UCSD-AML1 (cell line): ENCODE measurements at regions not wholly inside any gene's neighbourhood (a gene's known extent, or its start where the extent isn't known, plus 50 kb on each side); places are given as distances from the start of the nearest gene placed in this dataset.
A peak's percentile ranks its signal among the peaks of the same experiment; 100 is the strongest.

Source experiments
- DNase-seq: peaks from one replicate; lab custom pipeline; 2025; ENCODE audit not compliant: unreplicated experiment; lab: John Stamatoyannopoulos, UW

- no peak for DNase-seq
These were observed 230.3 kb downstream of the SUDS3 start for GRCh38 chr12:118606690-118607089.

- DNase-seq, result no peak
These were observed 231.5 kb downstream of the SUDS3 start for GRCh38 chr12:118607831-118608230.

GRCh38 chr12:118608770-118609344 lies 232.5 kb downstream of the SUDS3 start:
- DNase-seq, result no peak

GRCh38 chr12:118611295-118611694 lies 234.9 kb downstream of the SUDS3 start:
- DNase-seq, result no peak

- DNase-seq, result no peak
These were observed 235.4 kb downstream of the SUDS3 start for GRCh38 chr12:118611770-118612169.

- DNase-seq, result no peak
These were observed 241.5 kb downstream of the SUDS3 start for GRCh38 chr12:118617611-118618450.

GRCh38 chr12:118618695-118619094 lies 242.3 kb downstream of the SUDS3 start:
- DNase-seq, result no peak

- DNase-seq, result no peak
These were observed 248.8 kb downstream of the SUDS3 start for GRCh38 chr12:118625050-118625675.

GRCh38 chr12:118633071-118633470 lies 256.7 kb downstream of the SUDS3 start:
- DNase-seq, result no peak

GRCh38 chr12:118635276-118635675 lies 258.9 kb downstream of the SUDS3 start:
- DNase-seq, result no peak

GRCh38 chr12:118637767-118638370 lies 261.5 kb downstream of the SUDS3 start:
- no peak for DNase-seq

- no peak for DNase-seq
These were observed 264.9 kb downstream of the SUDS3 start for GRCh38 chr12:118641249-118641648.

- DNase-seq, result peak; percentile 8
These were observed 268.9 kb downstream of the SUDS3 start for GRCh38 chr12:118645219-118645618.

GRCh38 chr12:118649765-118650585 lies 273.6 kb downstream of the SUDS3 start:
- DNase-seq, result no peak

- DNase-seq, result no peak
These were observed 274.2 kb downstream of the SUDS3 start for GRCh38 chr12:118650586-118650960.

- no peak for DNase-seq
These were observed 275.1 kb downstream of the SUDS3 start for GRCh38 chr12:118651487-118651886.

- no peak for DNase-seq
These were observed 279.2 kb downstream of the SUDS3 start for GRCh38 chr12:118655588-118655987.

- peak; percentile 35 for DNase-seq
These were observed 300.9 kb upstream of the SRRM4 start for GRCh38 chr12:118680356-118680963.

GRCh38 chr12:118682656-118683055 lies 298.7 kb upstream of the SRRM4 start:
- DNase-seq, result no peak

- DNase-seq, result no peak
These were observed 295.2 kb upstream of the SRRM4 start for GRCh38 chr12:118685983-118686607.
